HepG2 (cell line): ENCODE measurements at regions not wholly inside any gene's neighbourhood (a gene's known extent, or its start where the extent isn't known, plus 50 kb on each side); places are given as distances from the start of the nearest gene placed in this dataset.

Experiments
- ATAC-seq: fragments of 200-7000 bp; cut with Tn5 transposase; 3 replicates; pipeline ENCODE4 v1.9.1; 2020; ENCODE audit warnings: mild to moderate bottlenecking, moderate library complexity
- BruUV-seq: library from RNA; stranded (reverse); fragments of 400-500 nt; replicated peaks from 2 replicates; lab custom pipeline; 2021; lab: Mats Ljungman, UMichigan
- CTCF ChIA-PET: fragments of 300-600 bp; formaldehyde crosslinking; extraction: SDS; loops from one replicate; lab custom pipeline; 2021; ENCODE audit warnings: low total read pairs, inconsistent platforms, low intra/inter-chr PET ratio; lab: Yijun Ruan, JAX
- POLR2A ChIA-PET: fragments of 350-600 bp; sonication (Branson Sonifier 250); formaldehyde crosslinking; loops from one replicate; lab custom pipeline; 2020; ENCODE audit warnings: antibody characterized with exemption, inconsistent platforms; lab: Yijun Ruan, JAX
- DNase-seq: peaks from one replicate; pipeline ENCODE4 v3.0.0-alpha.2; 2015; ENCODE audit warnings: low spot score
- FAIRE-seq: peaks from 3 replicates; lab custom pipeline; 2011; peaks lifted over from hg19 to GRCh38; lab: Jason Lieb, UNC
- H2AFZ ChIP-seq: one replicate; pipeline ENCODE4 v1.6.1; 2011; ENCODE audit warnings: low read length, inconsistent platforms
- H3K27ac ChIP-seq: fragments of 300-600 bp; 3 replicates; pipeline ENCODE4 v1.8.0; 2011; ENCODE audit warnings: mixed run types, mild to moderate bottlenecking, mixed read lengths, low read length, inconsistent platforms; ENCODE audit not compliant: insufficient read depth; ENCODE audit errors: extremely low read length
- H3K27me3 ChIP-seq, 2 experiments: fragments of 200-600 bp in 1 of 2; 2 replicates in 1 of 2; 3 replicates in 1 of 2; pipeline versions ENCODE4 v1.6.0 to v1.8.0; 2011; ENCODE audit warnings: low read length in 2 of 2, mild to moderate bottlenecking in 2 of 2, moderate library complexity in 2 of 2, inconsistent platforms in 1 of 2; ENCODE audit not compliant: insufficient read depth in 2 of 2, control insufficient read depth in 1 of 2
- H3K36me3 ChIP-seq, 2 experiments: fragments of 200-600 bp in 1 of 2; replicated peaks in 1 of 2; 2 replicates in 1 of 2; 3 replicates in 1 of 2; pipeline versions ENCODE4 v1.5.1 to v1.8.0; 2011; ENCODE audit warnings: low read length in 2 of 2, inconsistent platforms in 1 of 2; ENCODE audit not compliant: insufficient read depth in 2 of 2, control insufficient read depth in 1 of 2
- H3K4me1 ChIP-seq: 2 replicates; pipeline ENCODE4 v1.5.1; 2012; ENCODE audit warnings: low read length, inconsistent platforms; ENCODE audit not compliant: insufficient read depth
- H3K4me2 ChIP-seq: 2 replicates; pipeline ENCODE4 v1.6.0; 2011; ENCODE audit warnings: low read depth, low read length, inconsistent platforms
- H3K4me3 ChIP-seq, 3 experiments: fragments of 200-600 bp in 1 of 3; sonication (generic), shearing (Covaris generic) in 1 of 3; replicated peaks in 1 of 3; 2 replicates each; pipeline ENCODE4 v1.5.1; 2011 to 2016; ENCODE audit warnings: low read length in 3 of 3, inconsistent platforms in 2 of 3, low read depth in 2 of 3, mild to moderate bottlenecking in 2 of 3, control low read depth in 1 of 3, mixed read lengths in 1 of 3; ENCODE audit not compliant: insufficient read depth in 1 of 3
- H3K79me2 ChIP-seq: one replicate; pipeline ENCODE4 v1.6.1; 2011; ENCODE audit warnings: low read length, inconsistent platforms; ENCODE audit not compliant: insufficient read depth
- H3K9ac ChIP-seq: 2 replicates; pipeline ENCODE4 v1.6.0; 2011; ENCODE audit warnings: mild to moderate bottlenecking, low read depth, low read length, inconsistent platforms; ENCODE audit not compliant: insufficient read depth
- H3K9me3 ChIP-seq: 2 replicates; pipeline ENCODE4 v1.5.1; 2012; ENCODE audit warnings: mild to moderate bottlenecking, low read length
- H4K20me1 ChIP-seq: 2 replicates; pipeline ENCODE4 v1.6.0; 2011; ENCODE audit warnings: inconsistent platforms, mild to moderate bottlenecking, low read length, moderate library complexity; ENCODE audit not compliant: insufficient read depth
- ASH2L ChIP-seq: fragments of 300-600, 200-600 bp; sonication (generic); IDR thresholded peaks from 2 replicates; pipeline ENCODE4 v1.7.0; 2017; ENCODE audit warnings: low read depth, mild to moderate bottlenecking, moderate library complexity, mixed read lengths, low read length; ENCODE audit not compliant: insufficient read length
- CBX5 ChIP-seq: sonication (generic); formaldehyde crosslinking; IDR thresholded peaks from 2 replicates; pipeline ENCODE4 v1.4.0; 2020; ENCODE audit warnings: missing genetic modification reagents, borderline replicate concordance
- HOXD1 ChIP-seq: sonication (generic); formaldehyde crosslinking; IDR thresholded peaks from 2 replicates; pipeline ENCODE4 v1.5.0; 2020; ENCODE audit warnings: missing genetic modification reagents
- IKZF4 ChIP-seq: sonication (generic); formaldehyde crosslinking; IDR thresholded peaks from 2 replicates; pipeline ENCODE4 v1.5.1; 2020; ENCODE audit warnings: borderline replicate concordance, mild to moderate bottlenecking, low read depth, missing genetic modification reagents; ENCODE audit errors: not compliant biosample characterization
- KAT7 ChIP-seq: IDR thresholded peaks from 2 replicates; pipeline ENCODE4 v1.6.1; 2018; ENCODE audit warnings: borderline replicate concordance, missing compliant biosample characterization
- KDM1A ChIP-seq: IDR thresholded peaks from 2 replicates; pipeline ENCODE4 v1.6.1; 2016; ENCODE audit warnings: missing compliant biosample characterization
- KLF9 ChIP-seq: IDR thresholded peaks from 2 replicates; pipeline ENCODE4 v1.6.1; 2016; ENCODE audit warnings: low read depth
- KMT2A ChIP-seq: sonication (generic); formaldehyde crosslinking; IDR thresholded peaks from 2 replicates; pipeline ENCODE4 v1.4.0; 2020; ENCODE audit warnings: missing genetic modification reagents
- MAZ ChIP-seq, 2 experiments: sonication (generic) in 1 of 2; formaldehyde crosslinking in 1 of 2; IDR thresholded peaks; 2 replicates each; pipeline versions ENCODE4 v1.5.0 to v1.6.1; 2012 to 2020; ENCODE audit warnings: low read depth in 2 of 2, mild to moderate bottlenecking in 2 of 2, borderline replicate concordance in 1 of 2, improper control_type of control experiment in 1 of 2, low read length in 1 of 2, missing genetic modification reagents in 1 of 2, moderate library complexity in 1 of 2
- NFE2L1 ChIP-seq: sonication (generic); formaldehyde crosslinking; IDR thresholded peaks from 2 replicates; pipeline ENCODE4 v1.4.0; 2020; ENCODE audit warnings: missing genetic modification reagents, mild to moderate bottlenecking, borderline replicate concordance
- NFIC ChIP-seq: IDR thresholded peaks from 2 replicates; pipeline ENCODE4 v1.6.1; 2012; ENCODE audit warnings: mild to moderate bottlenecking, low read length, inconsistent platforms
- SATB2 ChIP-seq: sonication (generic); formaldehyde crosslinking; IDR thresholded peaks from 2 replicates; pipeline ENCODE4 v1.5.0; 2020; ENCODE audit warnings: missing genetic modification reagents
- SP5 ChIP-seq: IDR thresholded peaks from 2 replicates; pipeline ENCODE4 v1.6.1; 2016; ENCODE audit warnings: low read depth, borderline replicate concordance
- THAP7 ChIP-seq: sonication (generic); formaldehyde crosslinking; IDR thresholded peaks from 2 replicates; pipeline ENCODE4 v1.8.1; 2023; ENCODE audit warnings: mild to moderate bottlenecking, missing genetic modification reagents
- ZC3H13 ChIP-seq: sonication (generic); formaldehyde crosslinking; IDR thresholded peaks from 2 replicates; pipeline ENCODE4 v1.8.1; 2023; ENCODE audit warnings: mild to moderate bottlenecking, missing genetic modification reagents, moderate library complexity
- ZKSCAN8 ChIP-seq: IDR thresholded peaks from 2 replicates; pipeline ENCODE4 v1.6.1; 2016; ENCODE audit warnings: borderline replicate concordance, missing genetic modification reagents, missing compliant biosample characterization
- ZNF326 ChIP-seq: sonication (generic); formaldehyde crosslinking; IDR thresholded peaks from 2 replicates; pipeline ENCODE4 v1.4.0; 2020; ENCODE audit warnings: missing genetic modification reagents, borderline replicate concordance
- ZNF746 ChIP-seq: sonication (generic); formaldehyde crosslinking; IDR thresholded peaks from 2 replicates; pipeline ENCODE4 v1.8.0; 2022; ENCODE audit warnings: mild to moderate bottlenecking, missing genetic modification reagents
- ZNF883 ChIP-seq: sonication (generic); formaldehyde crosslinking; IDR thresholded peaks from 2 replicates; pipeline ENCODE4 v1.5.1; 2020; ENCODE audit warnings: mild to moderate bottlenecking, missing genetic modification reagents; ENCODE audit errors: not compliant biosample characterization
- ZSCAN30 ChIP-seq: sonication (generic); formaldehyde crosslinking; IDR thresholded peaks from 2 replicates; pipeline ENCODE4 v1.5.0; 2020; ENCODE audit warnings: mild to moderate bottlenecking, missing genetic modification reagents
- WGBS: methylation state at CpG from one replicate; pipeline ENCODE4 v1.1.6; 2017; ENCODE audit warnings: low lambda C conversion rate; 5-methylcytosine and 5-hydroxymethylcytosine counted together
- in situ Hi-C: cut with HindIII; loops from 2 replicates; pipeline ENCODE4 v1.10.0; 2017; ENCODE audit warnings: low pct_unique_long_range_greater_than_20kb; ENCODE audit not compliant: extremely low pct_ligation_motif_present
- intact Hi-C: fragments of 100-400 bp; cut with micrococcal nuclease; formaldehyde crosslinking; loops from one replicate; pipeline ENCODE4 v1.10.0; 2022; ENCODE audit not compliant: unreplicated experiment

- Histone ChIP-seq H3K4me1 (no peaks in the 10 kb centered on the region), H3K79me2 (no peaks in the 10 kb centered on the region), H3K27me3 (no peaks in the 10 kb centered on the region), H3K27ac (no peak overlapping the region), H3K36me3 (no peaks in the 10 kb centered on the region), H3K9ac (no peak overlapping the region), H3K9me3 (no peaks in the 10 kb centered on the region), H4K20me1 (no peaks in the 10 kb centered on the region), H3K4me3 (no peak overlapping the region), H3K4me2 (no peak overlapping the region), H2AFZ (no peak overlapping the region)
- ATAC-seq (no peak), FAIRE-seq (no peak), DNase-seq (no peak)
- ChIA-PET CTCF (no interaction called here), POLR2A (no interaction called here)
- intact Hi-C loops = no loop called here
- TF ChIP-seq ZNF883 (CRISPR knock-in tag) (no peak), NFE2L1 (CRISPR knock-in tag) (no peak), THAP7 (CRISPR knock-in tag) (no peak), SP5 (CRISPR knock-in tag) (no peak), ZC3H13 (no peak), NFIC (no peak), ZNF746 (CRISPR knock-in tag) (no peak), KLF9 (CRISPR knock-in tag) (no peak)
- in situ Hi-C loops = no loop called here
- no TSS peak for BruUV-seq
- 14% methylated on average over 2 of the region's 2 CpGs for WGBS
These were observed 374.2 kb downstream of the EFNA5 start for GRCh38 chr5:107296572-107296971.

- H3K4me2 ChIP-seq = no peak overlapping the region
- no peak for TF ChIP-seq ASH2L
- TF ChIP-seq ZSCAN30 = no peak
- no peak for TF ChIP-seq KDM1A (CRISPR knock-in tag)
- no peak for TF ChIP-seq ZNF326 (CRISPR knock-in tag)
- no peak for TF ChIP-seq ZKSCAN8 (CRISPR knock-in tag)
- TF ChIP-seq KMT2A (CRISPR knock-in tag) = no peak
- no peak for TF ChIP-seq CBX5
- no peak for TF ChIP-seq IKZF4
- TF ChIP-seq HOXD1 (CRISPR knock-in tag) = no peak
- TF ChIP-seq KAT7 (CRISPR knock-in tag) = no peak
- no peak for TF ChIP-seq SATB2 (CRISPR knock-in tag)
- TF ChIP-seq MAZ (IDR thresholded peaks at IDR 0.05; ENCODE audit: borderline replicate concordance, low read depth, low read length) = no peak
- TF ChIP-seq MAZ (CRISPR knock-in tag; IDR thresholded peaks at IDR 0.05; ENCODE audit: low read depth) = no peak
These were observed 374.8 kb downstream of the EFNA5 start for GRCh38 chr5:107295914-107296313.

More at GRCh38 chr5:107295914-107296313, 374.8 kb downstream of the EFNA5 start:
- Histone ChIP-seq H4K20me1 (no peaks in the 10 kb centered on the region), H3K9me3 (no peaks in the 10 kb centered on the region), H2AFZ (no peak overlapping the region), H3K79me2 (no peaks in the 10 kb centered on the region), H3K27me3 (no peaks in the 10 kb centered on the region), H3K36me3 (no peaks in the 10 kb centered on the region), H3K9ac (no peak overlapping the region), H3K27ac (no peak overlapping the region), H3K4me1 (no peaks in the 10 kb centered on the region), H3K4me3 (no peak overlapping the region)
- ChIA-PET POLR2A (no interaction called here), CTCF (no interaction called here)
- intact Hi-C loops (no loop called here), in situ Hi-C loops (no loop called here)
- no TSS peak for BruUV-seq
- FAIRE-seq (no peak), DNase-seq (no peak), ATAC-seq (no peak)
- 21% methylated on average over 2 of the region's 2 CpGs for WGBS
